GM21825 (cell line): ENCODE measurements at regions not wholly inside any gene's neighbourhood (a gene's known extent, or its start where the extent isn't known, plus 50 kb on each side); places are given as distances from the start of the nearest gene placed in this dataset.

ENCODE experiments used
- ATAC-seq: cut with Tn5 transposase; IDR thresholded peaks from one replicate; pipeline ENCODE4 v1.9.1; 2021; ENCODE audit warnings: mild to moderate bottlenecking, moderate library complexity; ENCODE audit not compliant: unreplicated experiment

DNA sequence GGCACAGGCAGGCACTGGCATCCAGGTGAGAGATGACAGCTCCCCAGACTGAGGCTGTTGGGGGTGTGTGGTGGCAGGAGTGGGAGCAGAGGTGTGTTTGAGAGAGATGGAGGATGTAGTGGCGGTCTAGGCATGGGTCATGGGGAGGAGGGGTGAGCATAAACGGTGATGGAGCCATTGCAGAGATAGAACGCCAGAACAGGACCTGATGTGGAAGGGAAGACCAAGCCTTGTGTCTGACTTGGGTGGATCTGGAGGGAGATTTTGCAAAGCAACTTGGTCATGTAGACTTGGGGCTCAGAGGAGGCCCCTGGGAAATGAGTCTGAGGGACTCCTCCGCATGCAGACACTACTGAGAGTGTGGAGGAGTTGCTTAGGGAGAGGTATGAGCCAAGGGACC, 50.0 kb upstream of the CLDN5 start:
- no peak for ATAC-seq

DNA sequence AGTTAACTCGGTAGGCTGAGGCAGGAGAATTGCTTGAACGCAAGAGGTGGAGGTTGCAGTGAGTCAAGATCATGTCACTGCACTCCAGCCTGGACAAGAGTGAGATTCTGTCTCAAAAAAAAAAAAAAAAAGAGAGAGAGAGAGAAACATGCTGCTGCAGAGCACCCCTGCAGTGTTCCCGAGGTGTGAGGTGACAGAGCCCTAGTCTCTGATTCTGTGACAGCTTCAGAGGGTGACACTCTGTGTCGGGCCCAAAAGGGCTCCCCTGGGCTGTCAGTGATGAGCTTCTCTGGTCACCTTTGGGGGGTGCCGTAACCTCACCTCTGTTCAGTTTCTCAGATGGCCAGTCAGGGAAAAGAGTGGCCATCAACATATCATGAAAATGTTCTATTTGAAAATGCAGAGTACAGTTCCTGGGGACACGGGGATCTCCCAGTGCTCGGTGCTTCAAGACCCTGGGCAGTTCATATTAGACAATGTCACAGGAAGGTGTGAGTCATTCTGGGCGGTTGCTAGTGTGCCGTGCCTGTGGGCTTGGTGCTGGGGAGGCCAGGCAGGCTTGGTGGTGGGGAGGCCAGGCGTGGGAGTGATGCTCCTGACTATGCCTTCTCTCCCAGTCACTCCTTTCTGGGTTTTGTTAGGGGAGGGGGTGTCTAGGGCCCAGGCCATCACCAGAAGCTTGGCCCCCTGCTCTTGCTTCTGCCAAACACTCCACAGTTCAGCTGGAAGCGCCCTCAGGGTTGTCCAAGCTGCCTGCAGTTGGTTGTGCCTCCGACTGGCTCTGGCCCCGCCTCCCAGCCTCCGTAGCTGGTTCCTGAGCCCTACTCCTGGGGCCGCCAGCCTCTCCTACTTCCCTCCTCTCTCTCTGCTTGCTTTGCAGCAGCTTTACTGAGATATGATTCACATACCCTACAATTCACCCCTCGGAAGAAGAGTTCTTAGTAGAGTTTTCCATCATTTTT, 52.5 kb upstream of the CLDN5 start:
- ATAC-seq: no peak

DNA sequence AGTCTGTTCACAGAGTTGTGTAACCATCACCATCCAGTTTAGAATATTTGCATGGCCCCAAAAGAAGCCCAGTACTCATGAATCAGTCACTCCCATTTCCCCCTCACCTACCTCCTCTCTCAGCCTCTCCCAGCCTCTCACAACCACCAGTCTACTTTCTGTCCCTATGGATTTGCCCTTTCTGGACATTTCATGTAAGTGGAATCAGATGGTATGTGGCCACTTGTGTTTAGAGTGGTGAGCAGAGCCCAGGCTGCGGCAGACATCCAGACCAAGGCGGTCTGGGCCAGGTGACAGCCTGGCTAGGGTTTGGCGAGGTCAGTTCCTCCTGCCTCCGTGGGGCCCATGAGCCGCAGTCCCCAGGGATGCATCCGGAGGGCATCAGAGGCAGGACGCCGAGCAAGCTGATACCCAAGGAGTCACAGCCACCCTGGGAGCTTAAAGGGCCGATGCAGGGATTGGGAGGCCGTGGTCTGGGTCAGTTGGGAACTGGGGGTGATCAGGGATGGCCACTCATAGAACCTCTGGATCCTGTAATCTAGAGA, 53.3 kb upstream of the CLDN5 start:
- no peak for ATAC-seq

DNA sequence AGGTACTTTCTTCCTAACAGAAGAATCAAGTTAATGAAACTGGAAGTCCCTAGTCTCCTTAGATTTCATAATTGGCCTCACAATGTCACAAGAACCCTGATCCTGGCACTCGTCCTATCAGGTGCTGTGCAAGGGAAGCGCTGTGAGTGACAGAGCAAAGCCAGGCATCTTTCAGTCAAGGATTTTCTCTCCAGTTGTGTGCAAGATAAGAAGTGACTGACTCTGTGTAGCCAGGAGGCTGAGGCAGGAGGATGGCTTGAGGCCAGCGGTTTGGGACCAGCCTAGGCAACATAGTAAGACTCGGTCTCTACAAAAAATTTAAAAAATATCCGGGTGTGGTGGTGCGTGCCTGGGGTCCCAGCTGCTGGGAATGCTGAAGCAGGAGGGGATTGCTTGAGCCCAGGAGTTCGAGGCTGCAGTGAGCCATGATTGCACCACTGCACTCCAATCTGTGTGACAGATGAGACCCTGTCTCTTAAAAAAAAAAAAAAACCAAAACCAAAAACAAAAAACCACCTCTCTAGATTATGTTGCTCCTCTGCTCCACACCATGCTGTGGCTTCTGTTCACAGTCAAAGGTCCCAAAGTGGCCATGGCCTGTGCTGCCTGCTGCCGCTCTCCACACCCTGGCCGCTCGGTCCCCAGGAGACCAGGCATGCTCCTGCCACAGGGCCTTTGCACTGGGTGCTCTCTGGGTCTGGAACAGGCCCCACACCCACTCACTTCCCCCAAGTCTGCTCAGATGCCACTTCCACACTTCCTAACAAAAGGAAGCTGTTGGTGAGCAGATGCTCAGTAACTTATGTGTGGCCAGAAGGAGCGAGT, 54.2 kb upstream of the CLDN5 start:
- no peak for ATAC-seq

DNA sequence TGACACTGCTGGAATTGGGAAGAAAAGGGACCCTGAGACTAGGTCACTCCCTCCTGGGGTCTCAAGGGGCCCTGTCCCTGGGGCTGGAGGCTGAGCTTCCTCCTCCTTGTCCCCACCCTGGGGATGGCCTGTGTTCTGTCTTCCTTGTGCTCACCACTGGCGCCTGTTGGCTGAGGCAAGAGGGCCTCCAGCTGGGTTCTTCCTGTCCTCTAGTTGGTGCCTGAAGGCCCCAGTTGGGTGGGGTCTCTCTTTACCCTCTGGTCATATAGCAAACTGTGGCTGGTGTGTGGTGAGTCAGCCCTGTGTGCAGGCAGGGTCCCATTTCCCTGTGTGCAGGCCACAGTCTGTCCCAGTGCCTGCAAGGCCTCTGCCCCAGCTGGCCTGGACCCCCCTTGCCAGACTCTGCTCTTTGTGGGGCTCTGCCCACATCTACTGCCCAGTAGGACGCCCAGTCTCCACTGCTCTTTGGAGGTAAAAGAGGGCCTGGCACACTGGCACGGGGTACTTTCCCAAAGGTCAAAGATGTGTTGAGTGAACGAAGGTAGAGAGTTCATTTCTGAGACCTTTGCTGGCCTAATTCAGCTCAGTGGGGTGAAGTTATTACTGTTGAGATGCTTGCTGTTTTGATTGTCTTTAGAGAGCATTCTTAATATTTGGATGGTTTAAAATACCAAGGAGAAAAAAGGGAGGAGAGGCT, 55.1 kb upstream of the CLDN5 start:
- ATAC-seq: no peak

DNA sequence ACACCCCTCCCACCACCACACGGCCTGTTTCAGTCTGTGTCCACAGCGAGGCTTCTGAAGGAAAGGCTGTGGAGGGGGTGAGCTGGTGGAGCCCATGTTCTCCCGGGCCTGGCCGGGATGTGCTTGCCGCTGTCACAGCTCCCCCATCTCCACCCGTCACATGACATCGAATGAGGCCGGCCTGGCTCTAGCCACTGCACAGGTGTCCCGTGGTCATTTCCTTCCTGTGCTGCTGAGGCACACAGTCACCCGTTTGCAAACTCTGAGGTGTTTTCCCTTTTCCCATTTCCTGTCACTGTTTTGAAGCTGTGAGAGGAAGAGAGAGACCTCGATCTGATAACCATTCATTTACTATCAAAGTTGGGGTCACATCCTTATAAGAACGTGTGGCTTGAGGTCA, 55.7 kb upstream of the CLDN5 start:
- no peak for ATAC-seq

DNA sequence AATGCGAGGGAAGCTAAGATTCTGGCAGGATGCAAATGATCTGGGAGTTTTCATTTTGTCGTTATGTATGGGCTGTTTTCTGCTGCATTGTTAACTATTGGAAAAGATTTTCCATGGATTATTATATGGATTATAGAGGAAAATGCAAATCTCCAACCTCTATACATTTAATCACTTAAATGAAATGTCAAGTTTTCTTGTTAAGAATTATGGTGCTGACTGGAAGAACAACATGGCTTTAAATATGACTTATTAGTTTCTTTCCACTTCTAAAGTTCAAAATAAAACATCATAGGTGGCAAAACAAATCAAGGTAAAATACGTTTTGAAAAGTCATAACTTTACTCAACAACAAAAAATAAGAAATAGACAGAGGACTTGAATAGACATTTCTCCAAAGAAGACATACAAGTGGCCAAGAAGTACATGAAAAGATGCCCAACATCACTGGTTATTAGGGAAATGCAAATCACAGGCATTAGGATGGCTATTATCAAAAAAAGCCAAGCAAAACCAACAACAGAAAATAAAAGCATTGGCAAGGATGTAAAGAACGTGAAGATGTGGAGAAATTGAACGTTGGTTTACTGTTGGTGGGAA, 56.2 kb upstream of the CLDN5 start:
- ATAC-seq: no peak

DNA sequence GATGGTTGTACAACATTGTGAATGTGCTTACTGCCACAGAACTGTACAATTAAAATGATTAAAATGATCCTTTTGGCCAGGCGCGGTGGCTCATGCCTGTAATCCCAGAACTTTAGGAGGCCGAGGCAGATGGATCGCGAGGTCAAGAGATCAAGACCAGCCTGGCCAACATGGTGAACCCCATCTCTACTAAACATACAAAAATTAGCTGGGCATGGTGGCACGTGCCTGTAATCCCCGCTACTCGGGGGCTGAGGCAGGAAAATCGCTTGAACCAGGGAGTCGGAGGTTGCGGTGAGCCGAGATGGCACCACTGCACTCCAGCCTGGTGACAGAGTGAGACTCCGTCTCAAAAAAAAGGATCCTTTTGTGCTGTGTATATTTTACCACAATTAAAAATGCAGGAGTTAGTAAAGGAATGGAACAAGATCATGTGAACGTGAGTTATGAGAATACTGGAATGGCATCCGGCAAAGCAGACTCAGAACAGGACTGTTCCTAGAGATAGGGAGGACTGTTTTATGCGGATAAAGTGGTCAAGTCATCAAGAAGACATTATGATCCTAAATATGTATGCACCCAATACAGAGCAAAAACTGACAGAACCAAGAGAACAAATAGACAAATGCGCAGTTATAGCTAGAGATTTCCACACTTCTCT, 58.0 kb upstream of the CLDN5 start:
- ATAC-seq: no peak

DNA sequence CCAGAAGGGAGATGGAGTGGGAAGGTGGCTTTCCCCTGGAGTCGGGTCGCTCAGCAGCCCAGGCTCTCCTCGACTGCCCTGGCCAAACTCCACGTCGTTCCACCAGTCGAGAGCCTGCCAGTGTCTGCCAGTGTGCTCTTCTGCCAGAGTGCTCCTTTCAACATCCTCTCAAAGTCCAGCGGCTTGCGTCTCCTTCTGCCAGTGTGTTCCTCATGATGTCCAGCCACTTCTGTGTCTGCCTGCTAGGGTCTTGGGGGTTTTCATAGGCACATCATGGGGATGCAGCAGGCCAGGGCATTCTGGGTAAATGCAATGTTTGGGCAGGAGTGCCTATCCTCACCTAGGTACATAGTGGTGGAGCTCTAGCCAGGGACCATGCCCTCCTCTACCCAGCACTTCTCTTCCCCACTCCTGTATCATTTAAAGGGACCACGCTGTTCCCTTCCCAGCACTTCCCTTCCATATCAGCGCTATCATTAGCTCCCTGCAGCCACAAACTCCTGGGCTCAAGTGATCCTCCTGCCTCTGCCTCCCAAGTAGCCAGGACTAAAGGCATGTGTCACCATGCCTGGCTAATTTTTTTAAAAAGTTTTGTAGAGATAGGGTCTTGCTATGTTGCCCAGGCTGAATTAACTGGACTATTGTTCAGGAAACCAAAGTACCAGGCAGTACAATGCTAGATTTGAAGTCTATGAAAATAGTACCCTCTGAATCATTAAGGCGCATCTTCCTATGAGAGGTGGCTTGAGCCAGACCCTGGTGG, 62.9 kb upstream of the CLDN5 start:
- ATAC-seq: no peak

DNA sequence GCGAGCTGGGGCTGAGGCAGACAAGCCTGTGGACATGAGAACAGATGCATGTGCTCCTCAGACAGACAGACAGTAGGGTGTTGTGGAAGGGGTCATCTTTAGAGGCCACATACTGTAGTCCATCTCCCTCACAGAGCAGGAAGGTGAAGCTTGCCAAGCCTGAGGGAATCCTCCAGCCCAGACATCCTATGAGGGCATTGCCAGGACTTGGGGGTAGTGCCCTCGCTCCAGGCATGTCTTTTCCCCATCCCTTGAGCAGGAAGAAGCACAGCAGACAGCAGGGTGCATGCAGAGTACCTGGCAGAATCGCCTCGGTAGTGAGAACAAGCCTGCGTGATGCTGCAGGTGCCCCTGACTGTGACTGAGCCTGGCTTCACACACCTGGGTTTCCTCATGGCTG, 66.5 kb upstream of the CLDN5 start:
- no peak for ATAC-seq

DNA sequence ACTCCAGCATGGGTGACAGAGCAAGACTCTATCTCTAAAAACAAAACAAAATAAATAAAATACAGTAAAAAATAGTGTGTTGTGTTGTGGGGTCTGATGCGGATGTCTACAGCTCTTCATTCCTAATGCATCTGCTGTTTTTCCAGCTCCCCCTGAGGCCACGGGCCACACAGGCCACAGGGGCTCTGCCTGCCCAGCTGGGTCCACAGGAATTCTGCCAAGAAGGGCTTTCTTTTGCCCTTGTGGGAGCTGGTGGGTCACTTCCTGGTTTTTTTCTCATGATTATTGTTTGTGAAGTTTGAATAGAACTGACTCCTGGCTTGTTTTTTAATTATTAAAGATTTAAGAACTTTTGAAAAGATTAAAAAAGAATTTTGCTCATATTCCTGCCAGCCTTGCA, 67.4 kb upstream of the CLDN5 start:
- ATAC-seq: no peak

DNA sequence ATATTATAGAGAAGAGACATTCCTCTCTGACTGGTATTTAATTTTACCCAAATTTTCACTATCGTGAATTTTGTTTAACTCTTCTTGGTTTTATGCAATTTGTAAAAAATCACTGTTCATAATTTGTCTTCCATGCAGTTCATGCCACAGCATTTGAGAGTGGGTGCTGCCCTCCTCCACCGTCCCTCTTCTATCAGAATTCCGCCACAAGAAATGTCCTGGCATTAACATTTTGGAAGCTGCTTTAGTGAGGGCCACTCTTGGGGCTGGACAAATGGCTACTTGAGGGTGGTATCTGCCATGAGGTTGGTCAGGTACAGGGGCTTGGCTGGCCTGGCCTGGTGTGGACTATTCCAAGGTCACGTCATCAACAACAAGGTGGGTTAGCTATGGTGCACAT, 68.3 kb upstream of the CLDN5 start:
- no peak for ATAC-seq

DNA sequence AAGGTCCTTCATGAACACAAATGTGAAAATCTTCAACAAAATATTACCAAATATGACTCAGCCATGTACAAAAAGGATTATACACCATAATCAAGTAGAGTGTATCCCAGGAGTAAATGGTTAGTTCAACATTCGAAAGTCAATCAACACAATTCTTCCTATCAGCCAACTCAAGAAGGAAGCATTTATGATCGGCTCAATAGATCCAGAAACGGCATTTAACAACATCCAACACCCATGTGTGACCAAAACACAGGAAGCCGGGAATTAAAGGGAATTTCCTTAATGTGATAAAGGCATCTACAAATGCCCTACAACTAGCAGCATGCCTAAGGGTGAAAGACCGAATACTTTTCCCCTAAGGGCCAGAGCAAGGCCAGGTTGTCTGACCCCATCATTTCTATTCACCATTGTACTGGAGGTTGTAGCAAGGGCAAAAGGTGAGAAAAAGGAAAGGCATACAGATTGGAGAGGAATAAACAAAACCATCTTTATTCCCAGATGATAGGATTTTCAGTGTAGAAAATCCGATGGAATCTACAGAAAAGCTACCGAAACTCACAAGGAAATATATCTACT, 69.9 kb upstream of the CLDN5 start:
- no peak for ATAC-seq

DNA sequence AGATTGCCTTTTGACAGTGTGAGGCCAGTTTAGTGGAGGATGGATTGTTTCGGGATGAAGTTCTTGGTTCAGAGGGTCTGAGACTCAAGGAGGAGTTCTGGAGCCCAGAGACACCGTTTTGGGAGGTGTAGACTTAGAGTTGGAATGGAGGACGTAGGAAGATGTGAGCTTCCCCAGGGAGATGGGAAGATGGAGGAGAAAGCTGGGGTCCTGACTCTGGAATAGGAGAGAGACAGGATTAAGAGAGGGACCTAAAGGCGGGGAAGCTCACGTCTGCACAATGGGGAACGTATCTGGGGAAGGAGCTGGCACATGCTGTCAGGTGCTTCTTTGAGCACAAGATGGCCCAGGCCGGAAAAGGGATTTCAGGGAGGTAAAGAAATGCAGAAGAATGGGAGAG, 71.3 kb upstream of the CLDN5 start:
- ATAC-seq: no peak

DNA sequence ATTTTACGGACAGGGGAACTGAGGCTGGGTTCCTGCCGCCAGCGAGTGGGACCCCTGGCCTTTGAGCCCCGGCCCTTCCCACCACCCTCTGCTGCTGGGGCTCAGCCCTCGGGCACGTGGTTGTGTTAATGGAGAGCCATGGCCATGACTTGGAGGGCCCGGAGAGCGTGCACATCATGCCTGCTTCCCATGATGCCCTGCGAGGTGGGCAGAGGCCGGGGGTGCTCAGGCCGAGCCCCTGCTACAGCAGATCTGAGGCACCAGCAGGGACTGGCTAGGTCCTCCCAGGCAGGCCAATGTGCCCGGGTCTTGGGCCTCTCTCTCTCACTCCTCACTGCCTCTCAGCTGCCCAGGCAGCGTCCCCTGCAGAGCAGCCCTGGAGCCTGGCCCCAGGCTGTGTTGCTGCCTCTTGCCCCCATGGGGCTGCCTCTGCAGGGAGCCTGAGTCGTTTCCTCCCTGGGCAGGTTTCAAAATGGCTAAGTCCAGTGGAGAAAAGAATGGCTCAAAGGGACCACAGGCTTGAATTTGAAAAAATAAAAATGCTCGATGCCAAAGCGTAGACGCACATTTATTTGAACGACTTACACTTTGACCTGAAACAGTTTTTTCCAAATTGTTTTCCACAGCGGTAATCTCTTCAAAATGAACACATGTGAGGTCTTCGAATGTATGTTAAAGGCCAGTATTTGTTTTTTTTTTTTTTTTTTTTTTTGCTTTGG, 72.6 kb upstream of the CLDN5 start:
- no peak for ATAC-seq

DNA sequence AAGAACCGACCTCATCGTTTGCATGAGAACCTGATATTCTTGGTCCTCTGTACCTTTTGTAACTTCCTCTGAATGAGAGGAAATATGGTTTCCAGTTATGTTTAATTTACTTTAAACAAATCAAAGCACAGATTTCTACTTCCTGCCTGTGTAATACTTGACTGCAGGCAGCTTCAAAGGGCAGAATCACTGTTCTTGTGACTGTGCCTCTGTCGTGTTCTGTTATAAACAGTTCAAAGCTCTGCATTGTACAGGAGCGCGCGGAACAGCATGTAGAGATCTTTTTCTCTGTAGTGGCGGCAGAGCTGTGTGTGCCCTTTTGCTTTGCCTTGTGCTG, 73.2 kb upstream of the CLDN5 start:
- no peak for ATAC-seq

DNA sequence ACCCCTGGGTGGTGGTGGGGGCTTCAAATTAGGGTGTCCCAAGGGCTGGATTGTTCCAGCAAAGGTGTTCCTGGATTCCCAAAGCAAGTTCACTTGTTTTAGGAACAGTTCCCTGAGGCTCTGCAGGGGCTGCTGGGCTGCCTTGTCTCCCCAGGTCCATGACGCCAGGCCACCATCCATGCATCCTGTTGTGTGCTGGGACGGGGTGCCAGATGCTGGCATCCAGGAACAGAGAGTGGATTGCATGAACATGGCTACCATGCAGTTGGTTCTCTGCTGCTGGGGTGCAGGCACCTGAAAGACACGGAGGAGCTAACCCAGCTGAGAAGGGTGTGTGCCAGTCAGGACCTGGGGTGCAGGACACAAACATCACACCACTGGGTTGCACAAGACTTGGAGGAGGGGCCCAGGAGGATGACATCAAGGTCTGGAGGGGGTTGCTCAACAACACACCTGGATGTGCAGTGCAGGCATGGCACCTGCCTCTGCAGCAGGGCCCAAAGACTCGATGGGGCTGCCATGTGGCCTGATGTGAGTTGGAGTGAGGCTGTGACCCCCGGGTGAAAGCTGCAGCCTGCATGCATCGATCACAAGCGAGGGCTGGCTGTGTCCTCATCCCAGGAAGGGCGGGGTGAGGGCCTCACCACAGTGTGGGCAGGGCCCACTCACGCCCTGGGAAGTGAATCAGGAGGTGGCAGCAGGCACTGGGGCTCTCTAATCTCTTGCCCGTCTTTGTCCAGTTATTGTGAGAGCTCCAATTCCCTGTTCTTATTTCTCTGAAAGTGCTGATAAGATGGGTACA, 74.0 kb upstream of the CLDN5 start:
- ATAC-seq: no peak

DNA sequence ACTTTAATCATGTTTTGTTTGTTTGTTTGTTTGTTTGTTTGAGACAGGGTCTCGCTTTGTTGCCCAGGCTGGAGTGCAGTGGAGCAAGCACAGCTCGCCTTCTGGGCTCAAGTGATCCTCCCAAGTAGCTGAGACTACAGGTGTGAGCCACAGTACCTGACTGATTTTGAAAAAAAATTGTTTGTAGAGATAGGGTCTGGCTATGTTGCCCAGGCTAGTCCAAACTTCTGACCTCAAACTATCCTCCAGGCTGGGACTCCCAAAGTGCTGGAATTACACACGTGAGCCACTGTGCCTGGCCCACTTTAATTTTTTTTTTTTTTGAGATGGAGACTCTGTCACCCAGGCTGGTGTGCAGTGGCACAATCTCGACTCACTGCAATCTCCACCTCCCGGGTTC, 74.8 kb upstream of the CLDN5 start:
- no peak for ATAC-seq
